K562 (cell line): ENCODE measurements at regions not wholly inside any gene's neighbourhood (a gene's known extent, or its start where the extent isn't known, plus 50 kb on each side); places are given as distances from the start of the nearest gene placed in this dataset.

Experiments used
- ATAC-seq: fragments of 200-7000 bp; cut with Tn5 transposase; 3 replicates; pipeline ENCODE4 v1.9.1; 2020; ENCODE audit warnings: moderate library complexity
- BruUV-seq: library from RNA; stranded (reverse); fragments of 400-500 nt; replicated peaks from 2 replicates; lab custom pipeline; 2021; lab: Mats Ljungman, UMichigan
- CTCF ChIA-PET: fragments of 300-600 bp; formaldehyde crosslinking; extraction: SDS; loops from one replicate; lab custom pipeline; 2021; ENCODE audit warnings: low intra/inter-chr PET ratio; lab: Yijun Ruan, JAX
- POLR2A ChIA-PET: fragments of 300-600, 350-650 bp; sonication (Branson Sonifier 250); formaldehyde crosslinking; extraction: SDS; loops from one replicate; lab custom pipeline; 2021; ENCODE audit warnings: antibody characterized with exemption, inconsistent platforms; lab: Yijun Ruan, JAX
- DNase-seq, 4 experiments: peaks; one replicate each; pipeline versions ENCODE4 v3.0.0 to v3.0.0-alpha.2; 2011 to 2018; ENCODE audit warnings: low spot score in 3 of 4, mixed read lengths in 3 of 4; ENCODE audit errors: extremely low read depth in 1 of 4
- FAIRE-seq: peaks from 2 replicates; lab custom pipeline; 2011; peaks lifted over from hg19 to GRCh38; lab: Jason Lieb, UNC
- H2AFZ ChIP-seq: 2 replicates; pipeline ENCODE4 v1.6.0; 2011; ENCODE audit warnings: low read depth, low read length, control low read depth, inconsistent platforms
- H3K27ac ChIP-seq: fragments of 200-600 bp; 3 replicates; pipeline ENCODE4 v1.8.0; 2011; ENCODE audit warnings: low read depth, mild to moderate bottlenecking, control low read depth, inconsistent platforms, low read length, moderate library complexity, mixed read lengths; ENCODE audit errors: extremely low read depth
- H3K27me3 ChIP-seq, 2 experiments: fragments of 300-600 bp in 1 of 2; 2 replicates in 1 of 2; 3 replicates in 1 of 2; pipeline versions ENCODE4 v1.6.0 to v1.8.0; 2011; ENCODE audit warnings: inconsistent platforms in 2 of 2, low read length in 2 of 2, mild to moderate bottlenecking in 1 of 2, mixed read lengths in 1 of 2, moderate library complexity in 1 of 2; ENCODE audit not compliant: control insufficient read depth in 2 of 2, insufficient read depth in 2 of 2
- H3K36me3 ChIP-seq: fragments of 300-600 bp; 3 replicates; pipeline ENCODE4 v1.8.0; 2011; ENCODE audit warnings: mild to moderate bottlenecking, low read length, inconsistent platforms; ENCODE audit not compliant: control insufficient read depth, insufficient read depth
- H3K4me1 ChIP-seq, 2 experiments: fragments of 200-600 bp in 1 of 2; replicated peaks in 1 of 2; 2 replicates in 1 of 2; 3 replicates in 1 of 2; pipeline versions ENCODE4 v1.5.1 to v1.8.0; 2011; ENCODE audit warnings: inconsistent platforms in 2 of 2, low read length in 2 of 2, mild to moderate bottlenecking in 1 of 2, mixed read lengths in 1 of 2, moderate library complexity in 1 of 2; ENCODE audit not compliant: control insufficient read depth in 2 of 2, insufficient read depth in 2 of 2
- H3K4me2 ChIP-seq: 2 replicates; pipeline ENCODE4 v1.6.1; 2011; ENCODE audit warnings: low read length, control low read depth, inconsistent platforms, mixed read lengths; ENCODE audit not compliant: insufficient read depth
- H3K4me3 ChIP-seq: fragments of 200-600 bp; sonication (generic), shearing (Covaris generic); 2 replicates; pipeline ENCODE4 v1.5.1; 2016; ENCODE audit warnings: control low read depth, inconsistent platforms
- H3K79me2 ChIP-seq: fragments of 200-600 bp; 3 replicates; pipeline ENCODE4 v1.8.0; 2011; ENCODE audit warnings: low read length, inconsistent platforms; ENCODE audit not compliant: control insufficient read depth, insufficient read depth
- H3K9ac ChIP-seq, 2 experiments: 2 replicates each; pipeline versions ENCODE4 v1.6.0 to v1.6.1; 2011; ENCODE audit warnings: low read depth in 2 of 2, low read length in 2 of 2, control low read depth in 1 of 2, inconsistent platforms in 1 of 2, mild to moderate bottlenecking in 1 of 2, mixed read lengths in 1 of 2; ENCODE audit not compliant: insufficient read depth in 1 of 2
- H3K9me1 ChIP-seq: one replicate; pipeline ENCODE4 v1.6.0; 2011; ENCODE audit warnings: inconsistent platforms, mild to moderate bottlenecking, low read length, moderate library complexity; ENCODE audit not compliant: control insufficient read depth, insufficient read depth
- H3K9me3 ChIP-seq: replicated peaks from 2 replicates; pipeline ENCODE4 v1.5.1; 2011; ENCODE audit warnings: low read depth, low read length, inconsistent platforms; ENCODE audit not compliant: control insufficient read depth, insufficient read depth
- H4K20me1 ChIP-seq: replicated peaks from 2 replicates; pipeline ENCODE4 v1.6.1; 2011; ENCODE audit warnings: low read length, inconsistent platforms, mixed read lengths; ENCODE audit not compliant: control insufficient read depth, insufficient read depth
- GATAD2A ChIP-seq: fragments of 450-650 bp; IDR thresholded peaks from 2 replicates; pipeline ENCODE4 v1.6.1; 2017
- HOXB6 ChIP-seq: fragments of 250-450 bp; sonication (Bioruptor Pico); IDR thresholded peaks from 2 replicates; pipeline ENCODE4 v1.5.1; 2022; ENCODE audit warnings: mild to moderate bottlenecking, borderline replicate concordance
- PCBP1 ChIP-seq: fragments of 200-400 bp; formaldehyde crosslinking; IDR thresholded peaks from 2 replicates; pipeline ENCODE4 v1.6.1; 2018; ENCODE audit warnings: mild to moderate bottlenecking, low read depth, low read length; ENCODE audit not compliant: poor library complexity, severe bottlenecking
- RB1 ChIP-seq: fragments of 450-650 bp; IDR thresholded peaks from 2 replicates; pipeline ENCODE4 v1.6.1; 2017; ENCODE audit warnings: low read depth, mild to moderate bottlenecking
- SRSF3 ChIP-seq: fragments of 200-400 bp; formaldehyde crosslinking; IDR thresholded peaks from 2 replicates; pipeline ENCODE4 v1.6.1; 2016; ENCODE audit warnings: mild to moderate bottlenecking, low read length, moderate library complexity; ENCODE audit not compliant: insufficient read depth
- STAT5B ChIP-seq: fragments of 250-450 bp; sonication (Bioruptor Pico); IDR thresholded peaks from 2 replicates; pipeline ENCODE4 v1.8.0; 2021; ENCODE audit warnings: mild to moderate bottlenecking, inconsistent platforms
- ZNF316 ChIP-seq: fragments of 450-650 bp; IDR thresholded peaks from 2 replicates; pipeline ENCODE4 v1.6.1; 2016
- ZNF76 ChIP-seq: fragments of 250-450 bp; sonication (Bioruptor Pico); IDR thresholded peaks from 2 replicates; pipeline ENCODE4 v1.4.0; 2020; ENCODE audit warnings: mild to moderate bottlenecking, moderate library complexity, borderline replicate concordance
- in situ Hi-C: fragments of 300-500 bp; cut with MboI; formaldehyde crosslinking; loops from 4 replicates; pipeline ENCODE4 v1.15.0; 2018; ENCODE audit warnings: inconsistent platforms, mixed read lengths
- intact Hi-C: fragments of 100-400 bp; cut with micrococcal nuclease; formaldehyde crosslinking; loops from 2 replicates; pipeline ENCODE4 v1.14.2; 2022
- TF ChIP-seq, protein P1 (sequence below), 3 experiments: IDR thresholded peaks in 2 of 3; conservative IDR thresholded peaks in 1 of 3; 2 replicates each; pipeline ENCODE4 v1.5.1; 2011 to 2012; ENCODE audit warnings: low read length in 3 of 3, mild to moderate bottlenecking in 3 of 3, control low read depth in 2 of 3, improper control_type of control experiment in 1 of 3, inconsistent platforms in 1 of 3, low read depth in 1 of 3, mixed read lengths in 1 of 3, moderate library complexity in 1 of 3; ENCODE audit not compliant: insufficient read depth in 2 of 3
- TF ChIP-seq, protein P2 (sequence below): fragments of 250-450 bp; sonication (Bioruptor Pico); IDR thresholded peaks from 2 replicates; pipeline ENCODE4 v1.8.0; 2021; ENCODE audit warnings: mild to moderate bottlenecking, moderate library complexity
- TF ChIP-seq, protein P3 (sequence below), 2 experiments: fragments of 250-450 bp in 1 of 2; fragments of 450-650 bp in 1 of 2; sonication (Bioruptor Pico) in 1 of 2; IDR thresholded peaks; 2 replicates each; pipeline versions ENCODE4 v1.6.1 to v1.8.0; 2016 to 2021; ENCODE audit warnings: mild to moderate bottlenecking in 2 of 2, moderate library complexity in 2 of 2, missing compliant biosample characterization in 1 of 2, missing genetic modification characterization in 1 of 2
- TF ChIP-seq, protein P4 (sequence below): fragments of 450-650 bp; formaldehyde crosslinking; IDR thresholded peaks from 2 replicates; pipeline ENCODE4 v1.4.0; 2022; ENCODE audit warnings: missing genetic modification characterization
- TF ChIP-seq, protein P5 (sequence below): fragments of 450-650 bp; IDR thresholded peaks from 2 replicates; pipeline ENCODE4 v1.6.1; 2017; ENCODE audit warnings: antibody characterized with exemption, mild to moderate bottlenecking

DNA sequence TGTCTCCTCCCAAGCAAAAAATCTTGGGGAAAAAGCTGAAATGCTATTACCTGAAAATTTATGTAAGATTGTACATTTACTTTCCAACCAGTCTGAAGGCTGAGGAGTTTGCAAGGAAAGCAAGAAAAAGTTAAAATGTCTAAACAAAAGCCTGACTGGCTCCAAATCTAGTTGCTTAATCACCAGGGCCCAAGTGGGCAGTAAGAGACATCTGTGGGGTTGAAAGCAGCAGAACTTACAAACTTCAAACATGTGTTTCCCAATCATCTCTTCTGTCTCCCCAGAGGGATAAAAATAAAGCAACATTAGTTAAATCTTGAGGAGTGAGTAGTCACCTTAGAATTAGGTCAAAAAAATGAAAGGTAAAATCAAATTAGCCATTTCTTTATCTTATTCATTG, 98.6 kb downstream of the OGFRL1 start:
- no peaks in the 10 kb centered on the region for H4K20me1 ChIP-seq
- no peak for FAIRE-seq
- H2AFZ ChIP-seq = no peak overlapping the region
- no peak overlapping the region for H3K4me3 ChIP-seq
- no peak for DNase-seq
- H3K27me3 ChIP-seq = no peaks in the 10 kb centered on the region
- no peaks in the 10 kb centered on the region for H3K9me3 ChIP-seq
- BruUV-seq = no TSS peak
- no peak overlapping the region for H3K9ac ChIP-seq
- H3K27ac ChIP-seq = no peak overlapping the region
- H3K9me1 ChIP-seq = no peaks in the 10 kb centered on the region
- ChIA-PET POLR2A (no interaction called here), CTCF (no interaction called here)
- H3K4me1 ChIP-seq = no peaks in the 10 kb centered on the region
- in situ Hi-C loops = loop anchor here (10.0 kb wide), 1 partner anchor 698 kb away; no protein-coding TSS in a partner anchor
- H3K4me2 ChIP-seq = no peak overlapping the region
- ATAC-seq = no peak
- H3K79me2 ChIP-seq = no peaks in the 10 kb centered on the region
- intact Hi-C loops = loop anchor here (10.0 kb wide), 1 partner anchor 148 kb away; no protein-coding TSS in a partner anchor
- H3K36me3 ChIP-seq = no peaks in the 10 kb centered on the region
- TF ChIP-seq ZNF76 (no peak), RB1 (no peak), GATAD2A (no peak), PCBP1 (no peak), STAT5B (CRISPR knock-in tag) (no peak), HOXB6 (CRISPR knock-in tag) (no peak), SRSF3 (no peak), ZNF316 (no peak)
- TF ChIP-seq, protein P1, sequence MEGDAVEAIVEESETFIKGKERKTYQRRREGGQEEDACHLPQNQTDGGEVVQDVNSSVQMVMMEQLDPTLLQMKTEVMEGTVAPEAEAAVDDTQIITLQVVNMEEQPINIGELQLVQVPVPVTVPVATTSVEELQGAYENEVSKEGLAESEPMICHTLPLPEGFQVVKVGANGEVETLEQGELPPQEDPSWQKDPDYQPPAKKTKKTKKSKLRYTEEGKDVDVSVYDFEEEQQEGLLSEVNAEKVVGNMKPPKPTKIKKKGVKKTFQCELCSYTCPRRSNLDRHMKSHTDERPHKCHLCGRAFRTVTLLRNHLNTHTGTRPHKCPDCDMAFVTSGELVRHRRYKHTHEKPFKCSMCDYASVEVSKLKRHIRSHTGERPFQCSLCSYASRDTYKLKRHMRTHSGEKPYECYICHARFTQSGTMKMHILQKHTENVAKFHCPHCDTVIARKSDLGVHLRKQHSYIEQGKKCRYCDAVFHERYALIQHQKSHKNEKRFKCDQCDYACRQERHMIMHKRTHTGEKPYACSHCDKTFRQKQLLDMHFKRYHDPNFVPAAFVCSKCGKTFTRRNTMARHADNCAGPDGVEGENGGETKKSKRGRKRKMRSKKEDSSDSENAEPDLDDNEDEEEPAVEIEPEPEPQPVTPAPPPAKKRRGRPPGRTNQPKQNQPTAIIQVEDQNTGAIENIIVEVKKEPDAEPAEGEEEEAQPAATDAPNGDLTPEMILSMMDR (IDR thresholded peaks at IDR 0.05 in 2 of 3, conservative IDR thresholded peaks at IDR 0.05 in 1 of 3; ENCODE audit: insufficient read depth in 2 of 3, low read depth in 1 of 3, low read length in 3 of 3) = no peak
- TF ChIP-seq, protein P2, sequence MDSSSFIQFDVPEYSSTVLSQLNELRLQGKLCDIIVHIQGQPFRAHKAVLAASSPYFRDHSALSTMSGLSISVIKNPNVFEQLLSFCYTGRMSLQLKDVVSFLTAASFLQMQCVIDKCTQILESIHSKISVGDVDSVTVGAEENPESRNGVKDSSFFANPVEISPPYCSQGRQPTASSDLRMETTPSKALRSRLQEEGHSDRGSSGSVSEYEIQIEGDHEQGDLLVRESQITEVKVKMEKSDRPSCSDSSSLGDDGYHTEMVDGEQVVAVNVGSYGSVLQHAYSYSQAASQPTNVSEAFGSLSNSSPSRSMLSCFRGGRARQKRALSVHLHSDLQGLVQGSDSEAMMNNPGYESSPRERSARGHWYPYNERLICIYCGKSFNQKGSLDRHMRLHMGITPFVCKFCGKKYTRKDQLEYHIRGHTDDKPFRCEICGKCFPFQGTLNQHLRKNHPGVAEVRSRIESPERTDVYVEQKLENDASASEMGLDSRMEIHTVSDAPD (CRISPR knock-in tag) = no peak
- TF ChIP-seq, protein P3, sequence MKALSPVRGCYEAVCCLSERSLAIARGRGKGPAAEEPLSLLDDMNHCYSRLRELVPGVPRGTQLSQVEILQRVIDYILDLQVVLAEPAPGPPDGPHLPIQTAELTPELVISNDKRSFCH (CRISPR knock-in tag; IDR thresholded peaks at IDR 0.05) = no peak
- TF ChIP-seq, protein P3 (tag; IDR thresholded peaks at IDR 0.05) = no peak
- TF ChIP-seq, protein P4, sequence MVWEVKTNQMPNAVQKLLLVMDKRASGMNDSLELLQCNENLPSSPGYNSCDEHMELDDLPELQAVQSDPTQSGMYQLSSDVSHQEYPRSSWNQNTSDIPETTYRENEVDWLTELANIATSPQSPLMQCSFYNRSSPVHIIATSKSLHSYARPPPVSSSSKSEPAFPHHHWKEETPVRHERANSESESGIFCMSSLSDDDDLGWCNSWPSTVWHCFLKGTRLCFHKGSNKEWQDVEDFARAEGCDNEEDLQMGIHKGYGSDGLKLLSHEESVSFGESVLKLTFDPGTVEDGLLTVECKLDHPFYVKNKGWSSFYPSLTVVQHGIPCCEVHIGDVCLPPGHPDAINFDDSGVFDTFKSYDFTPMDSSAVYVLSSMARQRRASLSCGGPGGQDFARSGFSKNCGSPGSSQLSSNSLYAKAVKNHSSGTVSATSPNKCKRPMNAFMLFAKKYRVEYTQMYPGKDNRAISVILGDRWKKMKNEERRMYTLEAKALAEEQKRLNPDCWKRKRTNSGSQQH (CRISPR knock-in tag) = no peak
- TF ChIP-seq, protein P5, sequence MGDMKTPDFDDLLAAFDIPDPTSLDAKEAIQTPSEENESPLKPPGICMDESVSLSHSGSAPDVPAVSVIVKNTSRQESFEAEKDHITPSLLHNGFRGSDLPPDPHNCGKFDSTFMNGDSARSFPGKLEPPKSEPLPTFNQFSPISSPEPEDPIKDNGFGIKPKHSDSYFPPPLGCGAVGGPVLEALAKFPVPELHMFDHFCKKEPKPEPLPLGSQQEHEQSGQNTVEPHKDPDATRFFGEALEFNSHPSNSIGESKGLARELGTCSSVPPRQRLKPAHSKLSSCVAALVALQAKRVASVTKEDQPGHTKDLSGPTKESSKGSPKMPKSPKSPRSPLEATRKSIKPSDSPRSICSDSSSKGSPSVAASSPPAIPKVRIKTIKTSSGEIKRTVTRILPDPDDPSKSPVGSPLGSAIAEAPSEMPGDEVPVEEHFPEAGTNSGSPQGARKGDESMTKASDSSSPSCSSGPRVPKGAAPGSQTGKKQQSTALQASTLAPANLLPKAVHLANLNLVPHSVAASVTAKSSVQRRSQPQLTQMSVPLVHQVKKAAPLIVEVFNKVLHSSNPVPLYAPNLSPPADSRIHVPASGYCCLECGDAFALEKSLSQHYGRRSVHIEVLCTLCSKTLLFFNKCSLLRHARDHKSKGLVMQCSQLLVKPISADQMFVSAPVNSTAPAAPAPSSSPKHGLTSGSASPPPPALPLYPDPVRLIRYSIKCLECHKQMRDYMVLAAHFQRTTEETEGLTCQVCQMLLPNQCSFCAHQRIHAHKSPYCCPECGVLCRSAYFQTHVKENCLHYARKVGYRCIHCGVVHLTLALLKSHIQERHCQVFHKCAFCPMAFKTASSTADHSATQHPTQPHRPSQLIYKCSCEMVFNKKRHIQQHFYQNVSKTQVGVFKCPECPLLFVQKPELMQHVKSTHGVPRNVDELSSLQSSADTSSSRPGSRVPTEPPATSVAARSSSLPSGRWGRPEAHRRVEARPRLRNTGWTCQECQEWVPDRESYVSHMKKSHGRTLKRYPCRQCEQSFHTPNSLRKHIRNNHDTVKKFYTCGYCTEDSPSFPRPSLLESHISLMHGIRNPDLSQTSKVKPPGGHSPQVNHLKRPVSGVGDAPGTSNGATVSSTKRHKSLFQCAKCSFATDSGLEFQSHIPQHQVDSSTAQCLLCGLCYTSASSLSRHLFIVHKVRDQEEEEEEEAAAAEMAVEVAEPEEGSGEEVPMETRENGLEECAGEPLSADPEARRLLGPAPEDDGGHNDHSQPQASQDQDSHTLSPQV = no peak
